H9 (cell line): ENCODE measurements at regions not wholly inside any gene's neighbourhood (a gene's known extent, or its start where the extent isn't known, plus 50 kb on each side); places are given as distances from the start of the nearest gene placed in this dataset.
"Not testable (repeated sequence)": the region's sequence is repeated elsewhere in the genome, so short reads cannot be mapped to it uniquely, and the experiment has no call there.

Experiments
- DNase-seq: peaks from one replicate; pipeline ENCODE4 v3.0.0-alpha.2; 2017
- H2AFZ ChIP-seq: one replicate; pipeline ENCODE4 v1.6.1; 2013; ENCODE audit warnings: mild to moderate bottlenecking, low read length, control low read depth, moderate library complexity
- H2AK5ac ChIP-seq: 2 replicates; pipeline ENCODE4 v1.6.1; 2013; ENCODE audit warnings: low read length, control low read depth, mixed read lengths; ENCODE audit not compliant: insufficient read length
- H2BK120ac ChIP-seq: one replicate; pipeline ENCODE4 v1.6.1; 2013; ENCODE audit warnings: low read depth, mild to moderate bottlenecking, low read length, control low read depth, inconsistent platforms; ENCODE audit not compliant: poor library complexity, severe bottlenecking
- H2BK12ac ChIP-seq: 2 replicates; pipeline ENCODE4 v1.6.1; 2013; ENCODE audit warnings: low read length, control low read depth, mixed read lengths, low read depth; ENCODE audit not compliant: insufficient read length
- H2BK15ac ChIP-seq: 2 replicates; pipeline ENCODE4 v1.6.1; 2013; ENCODE audit warnings: low read depth, low read length, control low read depth
- H2BK20ac ChIP-seq: one replicate; pipeline ENCODE4 v1.6.1; 2013; ENCODE audit warnings: low read depth, mild to moderate bottlenecking, low read length, control low read depth, inconsistent platforms; ENCODE audit not compliant: poor library complexity, severe bottlenecking
- H2BK5ac ChIP-seq: 2 replicates; pipeline ENCODE4 v1.6.1; 2013; ENCODE audit warnings: low read length, control low read depth, mixed read lengths; ENCODE audit not compliant: insufficient read length
- H3K14ac ChIP-seq: 2 replicates; pipeline ENCODE4 v1.6.1; 2013; ENCODE audit warnings: low read length, control low read depth; ENCODE audit not compliant: insufficient read depth
- H3K18ac ChIP-seq: 2 replicates; pipeline ENCODE4 v1.6.1; 2013; ENCODE audit warnings: low read depth, mild to moderate bottlenecking, mixed read lengths, low read length, control low read depth; ENCODE audit not compliant: insufficient read length
- H3K23ac ChIP-seq: 2 replicates; pipeline ENCODE4 v1.6.1; 2013; ENCODE audit warnings: low read length, control low read depth, mixed read lengths, low read depth; ENCODE audit not compliant: insufficient read length
- H3K23me2 ChIP-seq: 2 replicates; pipeline ENCODE4 v1.6.1; 2013; ENCODE audit warnings: low read depth, mild to moderate bottlenecking, mixed read lengths, low read length, control low read depth; ENCODE audit not compliant: insufficient read length, poor library complexity, severe bottlenecking
- H3K27ac ChIP-seq: 2 replicates; pipeline ENCODE4 v1.5.1; 2013; ENCODE audit warnings: low read length, control low read depth, mixed read lengths, low read depth; ENCODE audit not compliant: insufficient read length
- H3K27me3 ChIP-seq: 2 replicates; pipeline ENCODE4 v1.6.1; 2013; ENCODE audit warnings: low read length, control low read depth, inconsistent platforms; ENCODE audit not compliant: insufficient read depth
- H3K4ac ChIP-seq: 2 replicates; pipeline ENCODE4 v1.6.1; 2013; ENCODE audit warnings: low read depth, mild to moderate bottlenecking, control low read depth, inconsistent platforms, low read length, moderate library complexity
- H3K4me1 ChIP-seq: 2 replicates; pipeline ENCODE4 v1.6.1; 2013; ENCODE audit warnings: low read length, control low read depth, inconsistent platforms; ENCODE audit not compliant: insufficient read depth
- H3K4me2 ChIP-seq: 2 replicates; pipeline ENCODE4 v1.6.1; 2013; ENCODE audit warnings: low read length, control low read depth, mixed read lengths; ENCODE audit not compliant: insufficient read length, insufficient read depth
- H3K56ac ChIP-seq: 2 replicates; pipeline ENCODE4 v1.6.1; 2013; ENCODE audit warnings: low read depth, mild to moderate bottlenecking, mixed read lengths, low read length, control low read depth; ENCODE audit not compliant: insufficient read length
- H3K79me1 ChIP-seq: 2 replicates; pipeline ENCODE4 v1.6.1; 2013; ENCODE audit warnings: low read depth, mild to moderate bottlenecking, moderate library complexity, low read length, control low read depth, inconsistent platforms; ENCODE audit not compliant: insufficient read depth, poor library complexity, severe bottlenecking
- H3K79me2 ChIP-seq: 2 replicates; pipeline ENCODE4 v1.6.1; 2013; ENCODE audit warnings: low read length, control low read depth, inconsistent platforms; ENCODE audit not compliant: insufficient read depth
- H3K9ac ChIP-seq: 2 replicates; pipeline ENCODE4 v1.6.1; 2013; ENCODE audit warnings: low read length, control low read depth, mixed read lengths; ENCODE audit not compliant: insufficient read length; ENCODE audit errors: extremely low read depth
- H3K9me3 ChIP-seq: one replicate; pipeline ENCODE4 v1.6.1; 2013; ENCODE audit warnings: low read depth, low read length, inconsistent platforms; ENCODE audit not compliant: control insufficient read depth
- H3T11ph ChIP-seq: one replicate; pipeline ENCODE4 v1.6.1; 2013; ENCODE audit warnings: mild to moderate bottlenecking, low read length, control low read depth, inconsistent platforms
- H4K20me1 ChIP-seq: one replicate; pipeline ENCODE4 v1.6.1; 2013; ENCODE audit not compliant: control insufficient read depth, insufficient read length, insufficient read depth
- H4K5ac ChIP-seq: 2 replicates; pipeline ENCODE4 v1.6.1; 2013; ENCODE audit warnings: low read depth, mild to moderate bottlenecking, mixed read lengths, low read length, control low read depth; ENCODE audit not compliant: insufficient read length
- H4K8ac ChIP-seq: replicated peaks from 2 replicates; pipeline ENCODE4 v1.6.1; 2013; ENCODE audit warnings: low read length, control low read depth, mixed read lengths, low read depth; ENCODE audit not compliant: insufficient read length
- H4K91ac ChIP-seq: 2 replicates; pipeline ENCODE4 v1.6.1; 2013; ENCODE audit warnings: low read depth, mild to moderate bottlenecking, moderate library complexity, mixed read lengths, low read length, control low read depth; ENCODE audit not compliant: insufficient read length
- H3K27ac Mint-ChIP-seq, 3 experiments: 2 replicates in 2 of 3; 3 replicates in 1 of 3; pipeline ENCODE4 v1.8.0; 2020 to 2021; ENCODE audit warnings: mixed read lengths in 3 of 3, mild to moderate bottlenecking in 1 of 3, moderate library complexity in 1 of 3
- H3K27me3 Mint-ChIP-seq: 2 replicates; pipeline ENCODE4 v1.8.0; 2021; ENCODE audit warnings: low read depth, mild to moderate bottlenecking, moderate library complexity, mixed read lengths
- H3K36me3 Mint-ChIP-seq, 3 experiments: 2 replicates in 2 of 3; 3 replicates in 1 of 3; pipeline ENCODE4 v1.8.0; 2020 to 2021; ENCODE audit warnings: low read depth in 3 of 3, mixed read lengths in 3 of 3; ENCODE audit not compliant: insufficient read depth in 1 of 3
- H3K4me1 Mint-ChIP-seq, 2 experiments: 2 replicates each; pipeline ENCODE4 v1.8.0; 2020; ENCODE audit warnings: mixed read lengths in 2 of 2
- H3K4me3 Mint-ChIP-seq, 2 experiments: 2 replicates in 1 of 2; 3 replicates in 1 of 2; pipeline ENCODE4 v1.8.0; 2020 to 2021; ENCODE audit warnings: mild to moderate bottlenecking in 2 of 2, mixed read lengths in 2 of 2, moderate library complexity in 1 of 2
- H3K9me3 Mint-ChIP-seq, 2 experiments: 2 replicates in 1 of 2; 3 replicates in 1 of 2; pipeline ENCODE4 v1.8.0; 2020; ENCODE audit warnings: mild to moderate bottlenecking in 2 of 2, mixed read lengths in 2 of 2, moderate library complexity in 1 of 2
- WGBS: extraction: QIAGEN DNeasy Blood & Tissue Kit; methylation state at CpG from one replicate; pipeline ENCODE4 v1.1.7; 2013; ENCODE audit warnings: missing lambda C conversion rate, low lambda C conversion rate, mixed read lengths; ENCODE audit not compliant: insufficient read length; ENCODE audit errors: extremely low coverage; 5-methylcytosine and 5-hydroxymethylcytosine counted together

GRCh38 chr17:15802917-15803316 lies 70.8 kb downstream of the TBC1D26 start:
- not testable (repeated sequence) for H4K8ac ChIP-seq, H2AK5ac ChIP-seq, H2BK120ac ChIP-seq, H4K5ac ChIP-seq, H3K23ac ChIP-seq, H2BK12ac ChIP-seq, H3K9me3 Mint-ChIP-seq, H3K18ac ChIP-seq, H3T11ph ChIP-seq, H3K9me3 ChIP-seq, H4K20me1 ChIP-seq, H3K4me2 ChIP-seq, H3K27me3 ChIP-seq, H2BK20ac ChIP-seq, H3K4ac ChIP-seq, H3K36me3 Mint-ChIP-seq, H3K27me3 Mint-ChIP-seq, H2BK5ac ChIP-seq, H3K27ac Mint-ChIP-seq, DNase-seq, H3K9ac ChIP-seq, H3K4me1 ChIP-seq, H3K4me3 Mint-ChIP-seq, H3K23me2 ChIP-seq, H3K79me2 ChIP-seq, H2AFZ ChIP-seq, H3K56ac ChIP-seq, H3K27ac ChIP-seq, H3K4me1 Mint-ChIP-seq, H3K14ac ChIP-seq, H2BK15ac ChIP-seq, H3K79me1 ChIP-seq, H4K91ac ChIP-seq
- no CpG with 5 or more reads among the region's 1 CpG for WGBS

- H3K9me3 Mint-ChIP-seq, H2AK5ac ChIP-seq, H3K23ac ChIP-seq, H3K4me2 ChIP-seq, H3K79me1 ChIP-seq, H3K14ac ChIP-seq, H3K18ac ChIP-seq, H2BK20ac ChIP-seq, H2BK12ac ChIP-seq, H3K23me2 ChIP-seq, H3T11ph ChIP-seq, H3K9ac ChIP-seq, H2BK5ac ChIP-seq, H3K4me1 ChIP-seq, H4K8ac ChIP-seq, H3K9me3 ChIP-seq, H3K27me3 ChIP-seq, H2BK120ac ChIP-seq, DNase-seq, H3K79me2 ChIP-seq, H3K4ac ChIP-seq, H2AFZ ChIP-seq, H4K91ac ChIP-seq, H4K5ac ChIP-seq, H3K27ac ChIP-seq, H3K4me3 Mint-ChIP-seq, H3K56ac ChIP-seq, H4K20me1 ChIP-seq, H3K4me1 Mint-ChIP-seq, H3K27me3 Mint-ChIP-seq, H2BK15ac ChIP-seq, H3K36me3 Mint-ChIP-seq: not testable (repeated sequence)
- peak overlapping the region in 1 of 3 experiments; percentile 85; a peak in 1 of 7 replicates for H3K27ac Mint-ChIP-seq
- WGBS: no CpG with 5 or more reads among the region's 4 CpGs
Measured at GRCh38 chr17:15806825-15807224, 74.7 kb downstream of the TBC1D26 start.
